ENCODE measurements at regions not wholly inside any gene's neighbourhood (a gene's known extent, or its start where the extent isn't known, plus 50 kb on each side); places are given as distances from the start of the nearest gene placed in this dataset.

GRCh38 chrX:112355931-112356330, 273.4 kb upstream of the TRPC5 start:
- Histone ChIP-seq H3K4me3 (no peak overlapping the region), H3K27ac (no peak overlapping the region), H3K36me3 (replicated peaks in 1 of 2; ENCODE audit: insufficient read depth in 1 of 2, low read depth in 2 of 2) (no peaks in the 10 kb centered on the region), H3K27me3 (no peaks in the 10 kb centered on the region), H3K9me3 (no peaks in the 10 kb centered on the region), H3K4me1 (no peaks in the 10 kb centered on the region)
- no peak for ATAC-seq
- no peak for TF ChIP-seq CTCF (IDR thresholded peaks at IDR 0.05)
- TF ChIP-seq POLR2A (IDR thresholded peaks at IDR 0.05): no peak
- intact Hi-C loops (cut with DNase I): no loop called here
- 44 to 52% methylated on average over 2 of the region's 2 CpGs for WGBS, 2 donors
- DNase-seq: no peak

- no peak overlapping the region for H3K4me3 ChIP-seq
- no peaks in the 10 kb centered on the region for H3K9me3 ChIP-seq
- H3K36me3 ChIP-seq (replicated peaks in 1 of 2; ENCODE audit: insufficient read depth in 1 of 2, low read depth in 2 of 2): no peaks in the 10 kb centered on the region
- H3K27me3 ChIP-seq: no peaks in the 10 kb centered on the region
- no peak overlapping the region for H3K27ac ChIP-seq
- no peak for DNase-seq
- WGBS, 2 donors: 28 to 45% methylated on average over 2 of the region's 2 CpGs
- H3K4me1 ChIP-seq: no peaks in the 10 kb centered on the region
- intact Hi-C loops (cut with DNase I): no loop called here
- ATAC-seq: no peak
- no peak for TF ChIP-seq CTCF (IDR thresholded peaks at IDR 0.05)
- TF ChIP-seq POLR2A (IDR thresholded peaks at IDR 0.05): no peak
Observed at GRCh38 chrX:112341598-112341997, 259.0 kb upstream of the TRPC5 start.

DNA sequence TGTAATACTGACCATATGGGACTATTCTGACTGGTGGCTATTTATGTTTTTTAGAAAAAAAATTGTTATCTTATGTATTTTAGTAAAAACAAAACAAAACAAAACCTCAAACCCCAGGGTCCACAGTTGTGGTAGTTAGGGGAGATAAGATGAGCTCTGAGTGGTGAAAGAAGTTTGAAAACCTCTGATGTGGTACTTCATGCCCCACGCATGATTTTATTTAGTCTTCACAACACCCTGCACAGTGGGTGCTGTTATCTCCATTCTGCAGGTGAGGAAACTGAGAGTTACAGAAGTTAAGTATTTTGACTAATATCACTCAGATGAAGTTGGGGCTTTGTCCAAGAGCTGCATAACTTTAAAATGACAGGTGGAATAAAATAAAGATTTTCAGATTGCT, 230.6 kb upstream of the TRPC5 start:
- 58 to 62% methylated on average over 1 of the region's 1 CpG for WGBS, 2 donors
- Histone ChIP-seq H3K4me3 (no peak overlapping the region), H3K27me3 (no peaks in the 10 kb centered on the region), H3K27ac (no peak overlapping the region), H3K4me1 (no peaks in the 10 kb centered on the region), H3K36me3 (replicated peaks in 1 of 2; ENCODE audit: insufficient read depth in 1 of 2, low read depth in 2 of 2) (no peaks in the 10 kb centered on the region), H3K9me3 (no peaks in the 10 kb centered on the region)
- DNase-seq (no peak), ATAC-seq (no peak)
- intact Hi-C loops (cut with DNase I): no loop called here
- TF ChIP-seq POLR2A (IDR thresholded peaks at IDR 0.05): no peak

GRCh38 chrX:112306027-112306426, 223.5 kb upstream of the TRPC5 start:
- no peak overlapping the region for H3K4me3 ChIP-seq
- ATAC-seq (no peak), DNase-seq (no peak)
- intact Hi-C loops (cut with DNase I): no loop called here
- H3K27me3 ChIP-seq: no peaks in the 10 kb centered on the region
- WGBS, 2 donors: 24 to 52% methylated on average over 3 of the region's 3 CpGs
- H3K27ac ChIP-seq: no peak overlapping the region
- TF ChIP-seq CTCF (IDR thresholded peaks at IDR 0.05) (no peak), POLR2A (IDR thresholded peaks at IDR 0.05) (no peak)
- no peaks in the 10 kb centered on the region for H3K36me3 ChIP-seq (replicated peaks in 1 of 2; ENCODE audit: insufficient read depth in 1 of 2, low read depth in 2 of 2)
- no peaks in the 10 kb centered on the region for H3K4me1 ChIP-seq
- H3K9me3 ChIP-seq: no peaks in the 10 kb centered on the region

GRCh38 chrX:112279940-112280339, 197.4 kb upstream of the TRPC5 start:
- intact Hi-C loops (cut with DNase I): no loop called here
- H3K4me3 ChIP-seq: no peak overlapping the region
- ATAC-seq (no peak), DNase-seq (no peak)
- H3K27ac ChIP-seq: no peak overlapping the region
- 53 to 60% methylated on average over 1 of the region's 1 CpG for WGBS, 2 donors
- H3K4me1 ChIP-seq: no peaks in the 10 kb centered on the region
- H3K27me3 ChIP-seq: no peaks in the 10 kb centered on the region
- H3K36me3 ChIP-seq (replicated peaks in 1 of 2; ENCODE audit: insufficient read depth in 1 of 2, low read depth in 2 of 2): no peaks in the 10 kb centered on the region
- no peaks in the 10 kb centered on the region for H3K9me3 ChIP-seq
- TF ChIP-seq CTCF (IDR thresholded peaks at IDR 0.05) (no peak), POLR2A (IDR thresholded peaks at IDR 0.05) (no peak)
